GM21529 (cell line): ENCODE measurements at regions not wholly inside any gene's neighbourhood (a gene's known extent, or its start where the extent isn't known, plus 50 kb on each side); places are given as distances from the start of the nearest gene placed in this dataset.

Source experiments
- ATAC-seq: cut with Tn5 transposase; IDR thresholded peaks from one replicate; pipeline ENCODE4 v1.9.1; 2021; ENCODE audit not compliant: unreplicated experiment

DNA sequence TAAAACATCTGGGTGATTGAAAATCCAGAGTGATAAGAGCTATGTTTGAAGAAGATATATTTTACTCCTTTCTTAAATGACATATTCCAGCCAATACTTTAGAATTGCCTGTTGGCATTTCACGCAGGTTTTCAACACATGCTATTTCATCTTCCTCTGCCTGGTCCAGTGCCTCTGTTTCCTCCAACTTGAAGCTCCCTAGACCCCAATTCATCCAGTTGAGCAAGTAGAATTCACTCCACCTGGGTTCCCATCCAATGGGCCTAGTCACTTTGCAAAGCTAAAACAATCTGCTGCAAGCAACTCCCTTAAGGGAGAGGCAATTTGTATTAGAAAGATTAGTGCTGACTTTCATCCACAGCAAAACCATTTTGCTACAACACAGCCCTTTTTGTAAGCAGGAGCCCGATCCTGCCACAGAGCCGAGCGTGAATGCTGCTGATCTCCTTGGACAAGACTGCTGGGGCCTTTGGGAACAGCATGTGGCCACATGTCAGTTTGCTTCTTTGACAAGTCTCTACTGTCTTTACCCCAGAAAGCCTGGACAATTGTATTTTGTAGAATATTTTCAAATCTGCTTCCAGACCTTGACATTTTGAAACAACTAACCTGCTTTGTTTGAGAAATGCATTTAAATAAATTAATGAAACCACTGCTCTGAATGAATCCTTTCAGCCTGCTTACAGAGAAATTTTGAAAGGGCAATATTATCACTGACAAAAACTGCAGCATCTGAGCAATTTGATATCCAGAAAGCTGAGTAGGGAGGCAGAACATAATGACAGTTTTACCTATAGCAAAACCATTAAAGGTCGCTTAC is 259.1 kb downstream of the TDRD15 start:
- no peak for ATAC-seq

GRCh38 chr2:21386666-21387065 is 262.9 kb downstream of the TDRD15 start:
- ATAC-seq, result no peak

DNA sequence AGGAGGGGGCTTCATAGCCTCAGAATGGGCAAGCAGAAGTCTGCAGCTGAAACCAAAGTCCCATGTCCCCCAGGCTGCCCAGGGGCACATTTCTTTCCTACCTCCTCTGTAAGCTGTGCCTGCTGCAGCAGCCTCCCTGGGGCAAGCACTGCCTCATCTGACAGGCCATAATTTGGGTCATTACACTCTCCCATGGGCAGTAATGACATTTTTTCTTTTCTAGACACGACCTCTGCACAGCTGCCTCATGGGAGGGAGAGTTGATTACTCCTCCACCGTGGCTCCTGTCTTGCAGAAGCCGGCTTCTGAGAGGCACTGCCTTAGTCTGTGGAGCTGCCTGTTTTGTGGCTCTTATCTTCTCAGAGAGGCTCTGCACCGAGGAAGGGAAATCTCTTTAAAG is 268.9 kb downstream of the TDRD15 start:
- ATAC-seq, result no peak

DNA sequence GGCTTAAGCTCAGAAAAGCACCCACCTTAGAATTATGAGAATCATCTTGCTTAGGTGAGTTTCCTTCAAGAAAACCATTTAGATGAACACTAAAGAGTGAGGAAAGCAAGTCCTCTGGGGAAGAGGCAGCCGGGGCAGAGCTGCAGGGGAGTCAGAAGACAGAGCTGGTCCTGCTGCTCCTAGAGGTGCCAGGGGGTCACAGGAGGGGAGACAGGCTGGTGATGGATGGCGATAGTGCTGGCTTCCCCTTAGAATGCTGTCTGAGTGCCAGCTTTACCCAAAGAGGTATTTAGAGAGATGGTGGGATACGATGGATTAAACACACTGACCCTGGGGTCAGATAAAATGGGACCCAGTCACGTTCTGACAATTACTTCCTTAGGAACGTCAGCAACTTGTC is 269.4 kb downstream of the TDRD15 start:
- ATAC-seq, result no peak

DNA sequence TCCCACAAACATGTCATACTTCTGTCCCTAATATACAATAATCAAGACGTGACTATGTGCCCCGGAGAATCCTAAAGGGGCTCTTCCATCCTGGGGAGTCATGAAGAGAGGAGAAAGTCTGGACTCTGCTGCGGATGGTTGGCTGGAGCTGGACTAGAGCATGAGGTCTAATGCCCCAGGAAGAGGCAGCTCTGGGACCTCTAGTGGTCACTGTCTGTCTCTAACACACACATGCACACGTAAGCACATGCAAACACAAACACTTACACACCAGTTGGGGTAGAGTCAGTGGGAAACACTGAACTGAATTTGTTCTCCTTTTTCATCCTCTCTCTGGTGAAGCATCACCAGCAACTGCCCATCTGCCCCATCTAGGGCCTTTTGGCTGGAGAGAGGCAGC is 271.6 kb downstream of the TDRD15 start:
- ATAC-seq, result no peak

DNA sequence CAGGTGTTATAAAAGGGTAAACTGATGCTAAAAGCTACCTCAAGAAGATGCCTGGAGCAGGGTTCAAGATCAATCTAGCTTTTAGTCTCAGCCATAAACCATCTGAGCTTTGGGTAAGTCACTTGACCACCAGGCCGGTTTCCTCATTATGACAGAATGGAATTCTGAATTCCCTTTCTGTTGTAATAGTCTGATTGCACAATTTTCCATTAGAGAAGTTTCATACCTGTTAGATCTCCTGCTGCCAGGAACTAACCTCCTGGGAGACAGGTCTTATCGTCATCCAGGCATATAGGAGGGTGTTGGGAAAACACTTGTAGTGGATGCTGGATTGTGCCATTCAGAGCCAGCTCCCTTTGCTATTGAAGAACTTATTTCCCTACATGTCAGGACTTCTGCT is 272.5 kb downstream of the TDRD15 start:
- ATAC-seq, result no peak

DNA sequence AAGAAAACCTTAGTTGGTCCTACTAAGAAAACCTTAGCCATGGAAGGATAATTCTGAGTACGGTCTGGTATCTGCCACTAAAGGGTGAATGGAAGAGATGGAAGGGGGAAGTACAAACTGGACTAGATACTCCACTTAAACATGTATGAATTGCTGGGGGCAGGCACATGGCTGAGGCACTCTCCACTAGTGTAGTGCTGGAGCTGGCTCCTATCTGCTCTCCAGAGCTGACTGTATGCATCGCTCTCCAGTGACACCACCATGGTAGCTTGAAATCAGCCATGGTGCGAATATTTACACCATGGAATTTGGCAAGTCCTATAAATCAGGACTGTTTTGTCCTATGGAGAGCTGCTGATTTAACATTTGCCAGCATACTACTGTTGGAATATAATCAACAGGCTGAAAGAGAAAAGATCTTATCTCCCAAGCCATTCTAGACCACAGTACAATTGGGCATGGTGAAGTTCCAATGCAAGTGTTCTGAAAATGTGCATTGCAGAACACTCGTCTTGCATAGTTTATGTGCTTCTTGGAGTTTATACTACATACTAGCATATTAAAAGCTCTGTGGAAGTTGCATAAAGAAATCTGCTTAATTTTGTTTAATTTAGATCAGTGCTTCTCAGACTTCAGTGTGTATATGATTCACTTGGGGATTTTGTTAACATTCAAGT is 277.4 kb downstream of the TDRD15 start:
- no peak for ATAC-seq

DNA sequence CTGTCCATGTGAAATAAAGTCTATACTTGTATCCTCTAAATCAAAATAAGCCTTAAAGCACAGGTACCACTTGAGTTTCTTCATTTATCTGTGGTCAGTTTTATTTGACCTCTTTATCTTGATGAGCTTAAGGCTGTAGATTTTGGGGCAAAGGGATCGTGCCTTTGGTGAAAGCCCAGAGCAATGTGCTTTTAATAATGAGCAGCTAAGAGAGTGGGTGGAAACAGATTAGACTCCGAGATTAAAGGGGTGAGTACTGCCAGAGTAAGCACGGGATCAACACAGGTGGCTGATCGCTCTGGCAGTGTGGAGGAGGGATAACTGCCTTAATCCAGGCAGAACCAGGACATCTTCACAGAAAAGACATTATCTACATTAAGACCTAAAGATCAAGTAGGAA is 280.4 kb downstream of the TDRD15 start:
- no peak for ATAC-seq

DNA sequence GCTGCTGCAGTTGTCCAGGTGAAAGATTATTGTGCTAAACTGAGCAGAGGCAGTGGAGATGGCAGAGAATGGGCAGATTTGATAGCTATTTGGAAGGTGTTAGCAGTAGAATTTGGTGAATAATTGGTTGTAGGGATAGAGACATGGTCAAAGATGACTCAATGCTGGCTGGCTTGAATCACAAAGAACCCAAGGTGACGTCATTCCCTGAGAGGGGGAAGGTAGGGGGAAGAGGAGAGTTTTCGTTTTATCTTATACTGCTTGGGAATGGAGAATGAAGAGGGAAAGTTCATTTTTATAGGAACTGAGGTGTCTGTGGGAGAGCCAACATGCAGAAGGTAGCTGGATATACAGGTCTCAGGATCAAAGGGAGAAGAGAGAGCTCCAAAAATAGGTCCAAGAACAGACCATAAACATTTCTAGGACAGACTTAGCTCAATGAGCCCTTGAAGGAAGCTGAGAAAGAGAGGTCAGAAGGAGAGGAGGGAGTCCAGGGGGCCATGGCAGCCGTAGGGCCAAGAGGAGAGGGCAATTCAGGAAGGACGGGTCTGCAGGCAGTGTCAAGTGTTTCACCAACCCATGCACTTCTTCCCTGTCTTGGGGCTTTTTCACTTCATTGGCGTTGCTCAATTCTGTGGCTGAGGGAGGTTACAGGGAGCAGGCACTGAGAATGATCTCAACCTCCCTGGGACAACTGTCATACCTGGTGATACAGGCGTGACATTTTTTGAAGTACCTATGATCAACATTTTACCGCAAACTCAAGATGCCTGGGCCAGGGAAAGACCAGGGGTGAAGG is 281.3 kb downstream of the TDRD15 start:
- no peak for ATAC-seq

DNA sequence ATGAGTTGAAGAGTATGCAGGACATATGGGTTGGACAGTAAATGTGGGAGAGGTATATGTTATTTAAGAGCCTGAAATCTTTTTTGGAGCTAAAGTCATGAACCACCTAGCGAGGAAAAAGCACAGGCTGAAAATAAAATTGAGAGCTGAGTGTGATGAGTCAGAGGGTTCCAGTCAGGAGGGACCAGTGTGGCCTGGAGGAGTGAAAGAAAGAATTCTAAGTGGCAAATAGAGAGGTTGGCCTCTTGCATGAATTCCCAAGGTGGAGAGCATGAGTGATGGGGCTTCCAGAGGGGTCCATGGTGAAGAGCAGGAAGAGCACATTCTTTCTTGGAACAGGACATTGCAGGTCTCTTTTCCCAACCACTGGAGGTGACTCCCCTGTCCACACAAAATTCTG is 282.6 kb downstream of the TDRD15 start:
- no peak for ATAC-seq

- no peak for ATAC-seq
Measured at GRCh38 chr2:21406911-21407310, 283.1 kb downstream of the TDRD15 start.

DNA sequence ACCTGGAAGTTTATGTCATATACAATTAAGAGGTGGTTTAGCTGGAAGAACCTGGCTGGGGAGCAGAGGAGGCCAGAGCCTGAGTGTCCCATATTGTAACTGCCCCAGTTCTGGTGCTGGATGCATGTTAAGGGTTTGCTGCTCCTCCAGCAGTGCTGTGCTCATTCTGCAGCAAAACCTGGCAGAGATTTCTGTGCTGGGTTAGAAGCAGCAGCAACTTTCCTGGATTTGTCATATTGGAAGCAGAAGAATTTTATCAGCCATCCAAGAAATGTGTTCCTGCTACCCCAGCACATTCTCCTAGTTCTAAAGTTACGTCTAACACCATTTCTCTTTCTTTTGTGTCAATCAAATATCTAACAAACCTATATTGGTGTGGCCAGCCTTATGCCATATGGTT is 284.1 kb downstream of the TDRD15 start:
- no peak for ATAC-seq

GRCh38 chr2:21411741-21412140 is 288.0 kb downstream of the TDRD15 start:
- no peak for ATAC-seq

- no peak for ATAC-seq
Measured at GRCh38 chr2:21412944-21413443, 289.2 kb downstream of the TDRD15 start.

DNA sequence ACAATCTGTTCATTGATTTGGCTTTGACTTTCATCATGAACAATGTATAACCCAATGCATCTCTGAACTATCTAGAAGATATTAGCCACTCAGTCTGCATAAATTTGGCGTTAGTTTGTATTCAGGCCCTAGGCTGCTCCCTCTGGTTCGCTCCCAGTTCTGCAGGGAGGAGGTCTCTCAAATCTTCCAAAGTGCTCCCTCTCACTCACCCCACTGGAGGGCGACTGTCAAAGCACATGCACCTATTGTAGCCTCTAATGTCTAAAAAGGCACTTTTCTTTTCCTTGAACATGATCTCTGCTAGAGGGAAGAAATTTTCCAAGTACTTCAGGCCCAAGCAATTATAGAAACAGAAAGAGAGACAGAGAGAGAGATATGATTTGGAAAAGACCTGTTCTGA is 291.5 kb downstream of the TDRD15 start:
- no peak for ATAC-seq

DNA sequence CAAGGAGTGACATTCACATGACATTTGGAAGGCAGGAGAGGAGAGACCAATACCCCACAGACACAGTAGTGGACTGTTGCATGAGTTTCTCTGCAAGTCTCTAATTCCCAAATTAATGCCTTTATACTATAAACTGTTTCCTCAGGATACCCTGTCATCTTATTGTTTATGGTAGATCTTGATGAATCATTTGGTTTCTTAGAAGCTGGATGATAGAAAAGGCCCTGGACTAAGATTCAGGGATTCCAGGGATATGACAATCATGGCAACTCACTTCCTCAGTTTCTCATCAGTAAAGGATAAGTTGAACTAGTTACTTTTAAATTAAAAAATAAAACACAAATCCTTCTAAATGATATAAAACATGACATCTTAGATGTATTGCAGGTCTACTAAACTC is 292.5 kb downstream of the TDRD15 start:
- ATAC-seq, result no peak

GRCh38 chr2:21418456-21418855 is 294.7 kb downstream of the TDRD15 start:
- no peak for ATAC-seq

DNA sequence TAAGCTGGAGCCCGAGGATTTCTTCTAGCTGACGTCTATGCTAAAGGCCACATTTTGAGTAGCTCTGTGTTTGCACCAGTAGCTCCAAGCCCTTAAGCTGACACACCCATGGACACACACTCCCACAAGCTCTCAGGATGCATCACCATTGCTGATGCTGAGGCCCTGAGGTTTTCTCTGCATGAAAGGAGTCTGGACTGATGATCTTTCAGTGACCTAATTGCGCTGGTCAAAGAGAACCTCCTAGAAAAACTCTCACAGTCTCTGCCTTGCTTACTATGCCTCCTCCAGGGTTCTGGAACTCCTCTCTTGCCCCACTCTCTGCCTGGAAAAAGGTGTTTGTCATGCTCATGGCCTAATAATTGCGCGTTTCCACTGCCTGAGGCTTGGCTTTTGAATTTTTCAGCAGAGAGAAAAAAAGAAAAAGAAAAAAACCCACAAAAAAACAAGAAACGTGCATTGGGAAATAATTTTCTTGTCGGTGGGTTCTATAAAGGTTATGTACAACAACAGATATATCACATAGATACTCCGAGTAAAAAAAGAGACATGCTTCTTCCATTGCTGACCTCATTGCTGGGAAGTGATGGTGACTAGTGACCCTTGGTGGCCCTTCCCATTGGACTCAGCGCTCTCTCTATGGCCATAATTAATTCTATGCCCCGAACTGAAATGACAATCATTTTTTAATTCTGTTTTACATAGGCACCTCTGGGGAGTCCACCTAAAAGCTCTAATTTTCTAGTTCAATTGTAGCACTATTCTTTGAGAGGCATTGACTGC is 297.0 kb downstream of the TDRD15 start:
- no peak for ATAC-seq

- no peak for ATAC-seq
Measured at GRCh38 chr2:21422050-21422449, 298.3 kb downstream of the TDRD15 start.

DNA sequence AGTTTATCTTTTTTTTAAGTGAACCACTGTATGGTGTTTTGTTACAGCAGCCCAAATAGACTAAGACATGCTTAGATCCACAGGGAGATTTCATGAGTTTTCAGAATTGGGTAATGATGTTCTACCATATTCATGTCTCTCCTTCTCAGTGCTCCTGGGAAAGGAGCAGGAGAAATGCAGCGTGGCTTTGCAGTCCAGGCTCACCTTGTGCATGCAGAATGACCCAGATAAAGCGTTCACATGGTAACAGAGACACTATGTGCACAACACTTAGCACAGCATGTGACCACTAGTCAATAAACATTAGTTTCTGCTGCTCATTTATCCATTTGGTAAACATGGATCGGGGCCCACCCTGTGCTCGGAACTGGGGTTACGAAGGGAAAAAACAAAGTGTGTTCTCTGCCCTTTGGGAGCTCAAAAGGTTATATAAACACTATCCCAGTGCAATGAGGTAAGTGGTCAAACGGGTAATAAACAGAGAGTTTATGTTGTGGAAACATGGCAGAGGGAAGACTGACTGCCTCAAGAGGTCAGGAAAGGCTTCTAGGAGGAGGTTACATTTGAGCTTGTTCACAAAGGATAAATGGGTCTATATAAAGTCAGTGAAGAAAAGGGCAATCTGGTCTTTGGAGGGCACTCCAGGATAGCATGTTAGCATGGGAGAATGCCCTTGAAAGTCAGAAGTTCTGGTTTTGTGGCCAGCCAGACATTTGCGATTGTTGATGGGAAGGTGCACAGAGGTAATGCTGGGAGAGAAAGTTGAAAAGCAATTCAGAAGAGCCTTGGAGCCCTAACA is 299.2 kb downstream of the TDRD15 start:
- ATAC-seq, result no peak
